Activated naive CD4-positive, alpha-beta T cell treated with Interleukin-2 at 50 U/mL for 16 hours (primary cell): ENCODE measurements at regions not wholly inside any gene's neighbourhood (a gene's known extent, or its start where the extent isn't known, plus 50 kb on each side); places are given as distances from the start of the nearest gene placed in this dataset.
"Not testable (repeated sequence)": the region's sequence is repeated elsewhere in the genome, so short reads cannot be mapped to it uniquely, and the experiment has no call there.

Experiments used
- DNase-seq: peaks from one replicate; pipeline ENCODE4 v3.0.0-alpha.2; 2020

- DNase-seq: no peak
These were observed 240.5 kb downstream of the GADD45G start for GRCh38 chr9:89845321-89845720.

- DNase-seq: no peak
These were observed 241.1 kb downstream of the GADD45G start for GRCh38 chr9:89845862-89846261.

GRCh38 chr9:89848060-89849040 lies 243.5 kb downstream of the GADD45G start:
- DNase-seq: no peak

- no peak for DNase-seq
These were observed 244.3 kb downstream of the GADD45G start for GRCh38 chr9:89849096-89849495.

GRCh38 chr9:89850153-89850552 lies 245.3 kb downstream of the GADD45G start:
- DNase-seq: no peak

GRCh38 chr9:89850631-89851325 lies 246.0 kb downstream of the GADD45G start:
- DNase-seq: no peak

- DNase-seq: no peak
These were observed 248.3 kb downstream of the GADD45G start for GRCh38 chr9:89853161-89853560.

- no peak for DNase-seq
These were observed 249.1 kb downstream of the GADD45G start for GRCh38 chr9:89853931-89854330.

- no peak for DNase-seq
These were observed 250.1 kb downstream of the GADD45G start for GRCh38 chr9:89854715-89855475.

- not testable (repeated sequence) for DNase-seq
These were observed 251.5 kb downstream of the GADD45G start for GRCh38 chr9:89856296-89856695.

- not testable (repeated sequence) for DNase-seq
These were observed 252.1 kb downstream of the GADD45G start for GRCh38 chr9:89856950-89857349.

GRCh38 chr9:89859842-89860241 lies 255.0 kb downstream of the GADD45G start:
- DNase-seq: not testable (repeated sequence)

- DNase-seq: not testable (repeated sequence)
These were observed 256.6 kb downstream of the GADD45G start for GRCh38 chr9:89861371-89861770.

GRCh38 chr9:89862316-89862715 lies 257.5 kb downstream of the GADD45G start:
- DNase-seq: no peak

- no peak for DNase-seq
These were observed 258.3 kb downstream of the GADD45G start for GRCh38 chr9:89863141-89863540.

- no peak for DNase-seq
These were observed 259.0 kb downstream of the GADD45G start for GRCh38 chr9:89863837-89864236.

GRCh38 chr9:89864257-89864656 lies 259.4 kb downstream of the GADD45G start:
- no peak for DNase-seq

- DNase-seq: no peak
These were observed 259.9 kb downstream of the GADD45G start for GRCh38 chr9:89864731-89865130.

GRCh38 chr9:89865357-89865756 lies 260.5 kb downstream of the GADD45G start:
- DNase-seq: no peak

GRCh38 chr9:89865981-89866380 lies 261.2 kb downstream of the GADD45G start:
- no peak for DNase-seq

- no peak for DNase-seq
These were observed 261.9 kb downstream of the GADD45G start for GRCh38 chr9:89866701-89867100.

GRCh38 chr9:89868100-89868499 lies 263.3 kb downstream of the GADD45G start:
- DNase-seq: no peak
